ENCODE measurements at regions not wholly inside any gene's neighbourhood (a gene's known extent, or its start where the extent isn't known, plus 50 kb on each side); places are given as distances from the start of the nearest gene placed in this dataset.

DNA sequence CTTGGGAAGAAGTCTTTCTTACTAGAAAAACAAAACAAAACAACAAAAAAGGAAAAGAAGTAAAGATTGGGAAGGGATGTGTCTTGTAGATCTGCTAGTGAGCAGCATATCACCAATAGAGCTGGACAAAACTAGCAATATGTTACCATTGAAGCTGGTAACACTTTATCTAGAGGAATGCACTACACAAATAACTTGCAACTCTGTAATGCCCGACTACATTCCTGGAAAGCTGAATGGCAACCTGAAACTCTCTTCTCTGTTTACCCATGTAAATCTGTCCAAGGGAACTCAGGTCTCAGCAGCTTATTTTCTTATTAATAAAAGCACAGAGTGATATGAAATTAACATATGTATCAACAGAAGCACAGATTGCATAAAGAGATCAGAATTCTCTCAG lies 624.4 kb downstream of the KCNH5 start:
- Mint-ChIP-seq H3K9me3 (peaks cover 17% of the 10 kb centered on the region), H3K4me1 (peaks cover 3% of the 10 kb centered on the region), H3K27ac (no peak overlapping the region), H3K27me3 (ENCODE audit: low read depth) (no peaks in the 10 kb centered on the region), H3K36me3 (no peaks in the 10 kb centered on the region), H3K4me3 (no peak overlapping the region)
- no peak for DNase-seq (ENCODE audit: low spot score in 2 of 2, unreplicated experiment in 2 of 2)
- TF ChIP-seq, protein P1, sequence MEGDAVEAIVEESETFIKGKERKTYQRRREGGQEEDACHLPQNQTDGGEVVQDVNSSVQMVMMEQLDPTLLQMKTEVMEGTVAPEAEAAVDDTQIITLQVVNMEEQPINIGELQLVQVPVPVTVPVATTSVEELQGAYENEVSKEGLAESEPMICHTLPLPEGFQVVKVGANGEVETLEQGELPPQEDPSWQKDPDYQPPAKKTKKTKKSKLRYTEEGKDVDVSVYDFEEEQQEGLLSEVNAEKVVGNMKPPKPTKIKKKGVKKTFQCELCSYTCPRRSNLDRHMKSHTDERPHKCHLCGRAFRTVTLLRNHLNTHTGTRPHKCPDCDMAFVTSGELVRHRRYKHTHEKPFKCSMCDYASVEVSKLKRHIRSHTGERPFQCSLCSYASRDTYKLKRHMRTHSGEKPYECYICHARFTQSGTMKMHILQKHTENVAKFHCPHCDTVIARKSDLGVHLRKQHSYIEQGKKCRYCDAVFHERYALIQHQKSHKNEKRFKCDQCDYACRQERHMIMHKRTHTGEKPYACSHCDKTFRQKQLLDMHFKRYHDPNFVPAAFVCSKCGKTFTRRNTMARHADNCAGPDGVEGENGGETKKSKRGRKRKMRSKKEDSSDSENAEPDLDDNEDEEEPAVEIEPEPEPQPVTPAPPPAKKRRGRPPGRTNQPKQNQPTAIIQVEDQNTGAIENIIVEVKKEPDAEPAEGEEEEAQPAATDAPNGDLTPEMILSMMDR (IDR thresholded peaks at IDR 0.05; ENCODE audit: unreplicated experiment) = no peak

DNA sequence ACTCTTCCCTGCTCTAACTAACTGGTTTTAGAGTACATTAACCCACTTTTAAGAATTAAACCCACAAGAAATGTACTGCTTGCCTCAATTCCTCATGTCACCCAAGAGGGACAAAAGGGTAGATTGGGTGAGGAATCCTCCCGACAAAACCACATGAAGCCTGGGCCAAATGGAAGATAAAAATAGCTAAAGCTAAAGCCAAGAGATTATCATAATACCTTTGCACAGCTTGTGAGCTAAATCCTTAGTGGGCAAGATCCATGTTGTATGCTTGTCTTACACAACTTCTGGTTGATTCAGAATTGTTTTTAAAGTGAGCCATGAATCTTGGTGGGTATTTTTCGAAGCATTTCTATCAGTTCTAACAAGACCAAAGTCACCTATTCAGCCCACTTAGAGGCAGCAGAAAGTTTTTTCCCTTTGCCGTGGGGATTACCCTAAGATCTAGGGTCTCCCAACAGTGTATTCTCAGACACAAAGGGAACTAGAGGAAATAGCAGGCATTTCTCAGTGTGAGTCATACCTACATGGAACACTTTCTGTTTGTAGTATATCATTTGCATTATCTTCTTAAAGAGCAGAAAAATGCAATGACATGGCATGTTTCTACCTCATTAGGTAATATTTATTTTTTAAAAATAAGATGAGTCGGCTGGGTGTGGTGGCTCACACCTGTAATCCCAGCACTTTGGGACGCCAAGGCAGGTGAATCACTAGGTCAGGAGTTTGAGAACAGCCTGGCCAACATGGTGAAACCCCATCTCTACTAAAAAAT lies 616.6 kb downstream of the KCNH5 start:
- H3K27ac Mint-ChIP-seq = no peak overlapping the region
- no peaks in the 10 kb centered on the region for H3K27me3 Mint-ChIP-seq (ENCODE audit: low read depth)

DNA sequence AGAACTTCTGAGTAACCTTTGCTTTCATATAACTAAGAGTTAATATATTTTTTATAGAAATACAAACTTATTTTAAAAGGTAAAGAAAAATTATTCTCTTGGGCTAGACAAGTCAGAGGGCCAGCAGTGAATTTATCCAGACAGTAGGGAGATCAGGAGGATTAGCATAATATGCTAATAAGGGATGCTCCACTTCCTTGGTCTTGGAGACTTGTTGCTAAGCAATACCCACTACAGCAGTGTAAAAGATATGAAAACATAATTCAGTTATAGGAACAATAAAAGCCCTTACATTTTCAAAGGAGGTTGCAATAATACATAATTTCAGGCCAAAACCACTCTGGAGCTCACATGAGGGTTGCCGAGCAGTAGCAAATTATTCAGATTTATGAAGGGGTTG lies 615.6 kb downstream of the KCNH5 start:
- Mint-ChIP-seq H3K4me3 (no peak overlapping the region), H3K27me3 (ENCODE audit: low read depth) (no peaks in the 10 kb centered on the region), H3K27ac (no peak overlapping the region), H3K4me1 (no peaks in the 10 kb centered on the region), H3K9me3 (peaks cover 65% of the 10 kb centered on the region), H3K36me3 (peaks cover 2% of the 10 kb centered on the region)
- no peak for DNase-seq (ENCODE audit: low spot score in 2 of 2, unreplicated experiment in 2 of 2)
- TF ChIP-seq, protein P1 (IDR thresholded peaks at IDR 0.05; ENCODE audit: unreplicated experiment) = no peak

More for the DNA sequence above, 616.6 kb downstream of the KCNH5 start:
- Mint-ChIP-seq H3K9me3 (peaks cover 60% of the 10 kb centered on the region), H3K36me3 (peaks cover under 1% of the 10 kb centered on the region), H3K4me3 (no peak overlapping the region), H3K4me1 (no peaks in the 10 kb centered on the region)
- DNase-seq (ENCODE audit: low spot score in 2 of 2, unreplicated experiment in 2 of 2) = no peak
- TF ChIP-seq, protein P1 (IDR thresholded peaks at IDR 0.05; ENCODE audit: unreplicated experiment) = no peak

DNA sequence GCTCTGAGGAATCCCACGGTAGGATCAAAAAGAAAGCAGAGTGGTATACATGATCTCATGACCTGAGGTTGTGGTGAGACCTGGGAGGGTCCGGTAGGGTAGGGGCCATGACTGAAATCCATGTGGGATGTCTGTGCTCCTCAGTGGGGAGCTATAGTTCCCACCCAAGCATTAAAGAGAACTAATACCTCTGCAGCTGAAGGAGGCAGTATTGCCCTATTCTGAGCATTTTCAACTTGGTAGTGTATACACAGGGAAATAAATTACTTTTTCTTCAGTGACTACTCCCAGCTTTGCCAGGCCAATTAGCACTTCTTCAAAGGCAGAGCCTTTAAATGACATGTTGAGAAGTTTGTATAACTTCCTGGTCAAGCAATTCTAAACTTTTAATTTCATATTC lies 613.8 kb downstream of the KCNH5 start:
- TF ChIP-seq, protein P1 (IDR thresholded peaks at IDR 0.05; ENCODE audit: unreplicated experiment) = no peak
- DNase-seq (ENCODE audit: low spot score in 2 of 2, unreplicated experiment in 2 of 2) = no peak
- no peak overlapping the region for H3K4me3 Mint-ChIP-seq
- H3K4me1 Mint-ChIP-seq = no peaks in the 10 kb centered on the region
- peaks cover 63% of the 10 kb centered on the region for H3K9me3 Mint-ChIP-seq
- H3K36me3 Mint-ChIP-seq = peaks cover 2% of the 10 kb centered on the region
- H3K27ac Mint-ChIP-seq = no peak overlapping the region
- H3K27me3 Mint-ChIP-seq (ENCODE audit: low read depth) = no peaks in the 10 kb centered on the region

DNA sequence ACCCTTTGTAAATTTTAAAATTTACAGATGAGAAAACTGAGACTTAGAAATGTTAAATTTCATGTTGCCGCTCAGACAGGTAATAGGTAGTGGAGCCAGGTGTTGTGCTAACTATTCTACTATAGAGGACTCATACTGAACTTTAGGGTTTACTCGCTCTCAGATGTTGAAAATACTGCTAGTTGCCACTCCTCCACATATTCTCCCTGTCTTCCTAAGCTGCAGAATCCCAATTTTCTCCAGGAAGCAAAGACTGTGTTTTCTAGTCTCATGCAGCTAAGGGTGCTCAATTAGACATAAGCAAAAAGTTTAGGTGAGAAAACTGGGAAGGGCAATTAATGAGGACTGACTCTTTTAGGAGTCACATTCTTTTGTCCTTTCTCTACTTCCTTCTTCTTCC lies 612.3 kb downstream of the KCNH5 start:
- H3K36me3 Mint-ChIP-seq = peaks cover 2% of the 10 kb centered on the region
- H3K4me1 Mint-ChIP-seq = no peaks in the 10 kb centered on the region
- DNase-seq (ENCODE audit: low spot score in 2 of 2, unreplicated experiment in 2 of 2) = no peak
- no peaks in the 10 kb centered on the region for H3K27me3 Mint-ChIP-seq (ENCODE audit: low read depth)
- H3K9me3 Mint-ChIP-seq = peaks cover 67% of the 10 kb centered on the region
- no peak overlapping the region for H3K4me3 Mint-ChIP-seq
- TF ChIP-seq, protein P1 (IDR thresholded peaks at IDR 0.05; ENCODE audit: unreplicated experiment) = no peak
- H3K27ac Mint-ChIP-seq = no peak overlapping the region
